Stimulated activated CD8-positive, alpha-beta memory T cell treated with anti-CD3 and anti-CD28 coated beads, Interleukin-7, amount 100 ng/mL, for 4 hours (primary cell): ENCODE measurements at regions not wholly inside any gene's neighbourhood (a gene's known extent, or its start where the extent isn't known, plus 50 kb on each side); places are given as distances from the start of the nearest gene placed in this dataset.

Source experiments
- DNase-seq, 2 donors: peaks; one replicate each; pipeline ENCODE4 v3.0.0-alpha.2; 2020; ENCODE audit warnings: low read depth in 2 of 2

DNA sequence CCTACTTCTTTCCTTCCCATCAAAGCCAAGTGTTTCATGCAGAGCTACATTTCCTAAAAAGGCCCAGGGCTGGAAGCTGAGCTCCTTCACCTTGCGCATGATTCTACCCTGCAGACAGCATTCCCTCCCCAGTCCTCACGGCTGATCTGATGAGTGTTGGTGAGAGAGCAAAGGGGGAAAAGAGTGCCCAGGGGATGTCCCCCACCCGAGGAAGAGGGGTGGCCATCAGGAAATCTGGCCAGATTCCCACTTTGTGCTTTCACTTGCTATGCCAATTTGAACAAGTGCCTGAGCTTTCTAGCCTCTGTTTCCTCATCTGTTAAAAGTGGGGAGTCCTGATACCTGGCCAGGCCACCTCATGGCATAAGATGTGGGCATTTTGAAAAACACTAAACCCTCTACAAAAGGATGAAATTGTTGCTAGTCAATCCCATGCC is 231.0 kb upstream of the TLE3 start:
- DNase-seq: no peak

DNA sequence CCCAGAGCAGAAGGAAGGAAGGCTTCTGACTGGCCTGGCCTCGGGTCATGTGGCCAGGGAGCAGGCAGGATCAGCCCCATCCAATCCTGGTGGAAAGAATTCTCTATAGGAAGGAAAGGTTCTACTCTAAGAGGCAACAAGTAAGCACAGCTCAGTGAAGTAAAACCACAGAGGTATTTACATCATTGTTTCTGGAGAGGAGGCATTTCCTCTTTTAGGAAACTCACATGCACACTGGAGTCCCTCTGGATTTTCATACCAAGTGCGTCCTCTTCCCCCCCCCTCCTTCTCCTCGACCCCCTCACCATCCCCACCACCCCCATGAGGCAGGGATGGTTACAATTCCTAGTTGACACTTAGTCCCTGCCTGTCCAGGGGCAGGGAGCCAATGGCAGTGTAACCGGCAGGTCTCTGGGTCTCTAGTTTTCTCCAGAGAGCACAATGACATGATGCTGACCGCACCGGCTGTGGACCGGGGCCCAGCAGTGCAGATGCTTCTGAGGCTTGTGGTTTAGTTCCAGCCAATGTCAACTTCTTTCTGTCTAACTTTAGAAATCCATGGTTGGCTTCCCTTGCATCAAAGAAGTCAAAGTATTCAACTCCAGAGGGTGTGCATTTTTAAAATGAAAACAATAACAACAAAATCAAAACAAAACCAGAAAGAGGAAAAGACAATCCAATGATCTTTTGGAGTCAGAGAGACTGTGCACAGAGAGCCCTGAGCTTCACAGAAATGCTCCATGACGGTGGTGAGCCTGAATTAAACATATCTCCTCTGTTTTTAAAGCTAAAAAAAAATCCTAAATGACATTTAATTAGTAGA is 230.3 kb upstream of the TLE3 start:
- no peak for DNase-seq

DNA sequence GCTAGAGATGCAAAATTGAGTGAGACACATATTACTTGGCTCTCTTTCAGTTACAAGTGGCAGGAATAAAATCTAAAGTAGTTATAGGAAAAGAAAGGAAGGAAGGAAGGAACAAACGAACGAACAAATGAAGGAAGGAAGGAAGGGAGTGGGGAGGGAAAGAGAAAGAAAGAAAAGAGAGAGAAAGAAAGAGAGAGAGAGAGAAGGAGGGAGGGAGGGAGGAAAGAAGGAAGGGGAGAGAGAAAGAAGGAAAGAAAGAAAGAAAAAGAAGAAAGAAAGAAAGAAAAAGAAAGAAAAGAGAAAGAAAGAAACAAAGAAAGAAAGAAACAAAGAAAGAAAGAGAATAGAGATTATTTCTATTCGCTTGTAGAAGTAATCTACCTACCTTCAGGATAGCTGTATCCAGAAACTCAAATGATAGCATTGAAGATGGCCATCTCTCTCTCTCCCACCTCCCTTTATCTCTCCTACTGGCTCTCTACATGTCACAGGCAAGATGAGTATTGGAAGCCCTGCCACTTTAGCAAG is 229.7 kb upstream of the TLE3 start:
- no peak for DNase-seq

DNA sequence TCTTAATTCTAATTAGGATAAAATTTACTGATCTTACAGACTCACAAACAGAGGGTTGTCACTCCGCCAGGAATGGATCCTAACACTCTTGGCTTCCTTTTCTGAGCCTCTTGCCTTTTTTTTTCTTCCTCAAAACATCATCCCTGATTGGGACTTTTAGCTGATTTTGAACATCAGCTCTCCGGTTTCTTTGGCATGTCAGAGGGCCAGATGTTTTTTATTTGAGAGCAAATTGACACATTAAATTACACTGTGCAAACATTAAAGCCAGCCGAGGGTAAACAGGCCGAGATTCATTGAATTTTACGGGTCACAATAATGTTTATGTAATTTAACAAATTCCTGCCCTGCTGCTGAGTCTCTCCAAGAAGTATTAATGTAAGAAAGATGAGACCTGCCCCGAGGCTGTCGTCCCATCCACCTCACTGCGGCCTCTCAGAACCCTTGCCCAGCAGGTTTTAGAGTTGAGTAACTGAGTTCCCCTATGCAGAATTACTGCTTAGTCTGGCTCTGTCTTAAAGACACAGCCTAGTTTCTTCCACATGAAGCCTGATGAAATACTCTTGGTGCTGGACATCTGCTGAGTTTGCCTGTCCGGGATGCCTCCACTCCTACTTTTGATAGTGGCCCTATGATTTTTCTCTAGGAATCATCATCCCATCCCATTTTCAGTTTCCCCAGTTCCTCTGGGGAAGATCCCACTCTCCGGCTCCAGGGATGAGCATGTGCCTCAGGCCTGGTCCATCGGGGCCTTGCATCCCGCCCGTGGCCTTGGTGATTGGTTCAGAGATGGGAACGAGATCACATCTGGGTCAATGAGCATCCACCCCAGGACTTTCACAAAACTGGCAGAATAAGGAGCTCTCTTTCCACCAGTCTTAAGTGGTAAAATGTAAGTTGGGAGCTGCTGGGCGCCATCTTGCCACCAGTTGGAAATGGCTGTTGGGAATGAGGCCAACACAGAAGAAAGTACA is 226.6 kb upstream of the TLE3 start:
- DNase-seq: no peak

DNA sequence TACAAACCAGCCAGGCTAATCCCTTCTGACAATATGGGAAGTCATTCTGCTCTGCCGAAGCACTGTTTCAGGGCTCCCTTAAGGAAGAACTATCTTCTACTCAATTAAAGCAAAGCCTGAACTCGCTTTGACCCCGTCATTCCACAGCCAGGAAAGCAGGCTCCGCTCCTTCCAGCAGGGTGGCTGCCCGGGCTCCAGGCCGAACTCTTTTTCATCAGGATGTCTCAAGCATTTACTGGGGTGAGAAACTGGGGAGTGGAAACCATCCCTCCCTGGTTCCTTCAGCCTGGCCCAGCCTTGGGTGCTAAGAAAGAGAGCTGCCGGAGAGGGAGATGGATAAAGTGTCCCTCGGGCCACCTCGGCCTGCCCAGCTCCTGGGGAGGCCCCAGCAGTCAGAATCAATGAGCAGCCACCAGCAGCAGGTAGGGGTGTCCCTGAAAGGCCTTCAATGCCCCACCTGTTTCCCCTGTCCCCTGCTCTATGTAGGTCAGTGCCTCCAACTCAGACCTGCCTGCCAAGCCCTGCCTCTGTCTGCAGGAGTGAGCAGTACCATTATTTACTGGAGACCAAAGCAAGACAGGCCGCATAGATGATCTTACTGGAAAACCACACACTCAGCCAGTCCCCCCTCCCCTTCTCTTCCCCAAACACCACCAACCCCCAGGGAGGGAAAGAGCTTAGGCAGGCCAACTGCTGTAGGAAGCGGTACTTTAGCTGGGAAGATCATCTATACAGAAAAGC is 225.6 kb upstream of the TLE3 start:
- DNase-seq: no peak

DNA sequence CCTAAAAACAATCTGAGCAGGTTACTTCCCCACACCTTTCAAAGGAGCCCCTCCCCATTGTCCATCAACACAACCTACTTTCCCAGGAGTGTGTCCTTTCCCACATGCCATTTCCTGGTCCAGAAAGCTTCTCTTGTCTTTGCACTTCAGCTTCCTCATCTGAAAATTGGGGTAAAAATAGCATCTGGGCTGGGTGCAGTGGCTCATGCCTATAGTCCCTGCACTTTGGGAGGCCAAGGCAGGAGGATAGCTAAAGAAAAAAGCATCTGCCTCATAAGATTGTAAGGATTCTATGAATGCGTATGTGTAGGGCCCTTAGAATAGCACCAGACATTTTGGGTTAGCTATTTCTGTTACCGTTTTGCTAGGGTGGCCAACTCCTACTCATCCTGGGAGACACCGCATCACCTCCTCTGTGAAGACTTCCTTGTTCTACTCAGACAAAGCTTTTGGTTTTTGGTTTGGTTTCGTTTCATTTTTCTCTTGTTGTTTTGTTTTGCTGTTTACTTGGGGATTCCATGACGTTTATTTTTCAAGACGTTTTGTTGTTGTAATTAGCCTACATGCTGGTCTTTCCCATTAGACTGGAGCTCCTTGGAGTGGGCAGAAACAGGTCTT is 224.4 kb upstream of the TLE3 start:
- DNase-seq: no peak

DNA sequence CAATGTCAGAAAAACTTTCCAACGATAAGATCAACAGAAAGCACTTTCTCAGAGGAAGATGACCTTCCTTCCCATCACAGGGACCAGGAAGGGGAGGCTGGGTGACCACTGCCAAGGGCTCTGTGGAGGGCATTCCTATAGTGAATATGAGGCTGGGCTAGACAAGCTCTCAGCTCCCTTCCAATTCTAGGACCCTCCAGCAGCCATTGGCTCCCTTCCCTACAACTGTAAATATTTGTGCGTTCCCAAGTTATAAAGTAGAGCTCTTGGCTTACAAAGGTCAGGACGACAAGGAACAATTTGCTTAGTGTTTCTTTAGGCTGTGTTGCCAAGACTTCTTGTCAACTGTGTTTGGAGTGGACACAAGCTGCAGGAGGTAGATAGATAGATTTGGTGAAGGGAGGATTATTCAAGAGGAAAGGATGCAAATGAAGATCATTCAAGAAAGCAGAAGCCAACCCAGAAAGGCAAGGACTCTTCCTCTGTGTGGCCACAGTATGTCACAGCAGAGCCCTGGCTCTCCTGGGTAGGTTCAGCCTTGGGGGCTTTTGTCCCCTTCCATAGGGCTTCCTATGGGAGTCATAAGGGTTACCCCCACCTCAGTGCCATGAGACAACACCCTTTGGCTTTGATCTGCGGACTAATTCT is 223.6 kb upstream of the TLE3 start:
- DNase-seq: no peak

DNA sequence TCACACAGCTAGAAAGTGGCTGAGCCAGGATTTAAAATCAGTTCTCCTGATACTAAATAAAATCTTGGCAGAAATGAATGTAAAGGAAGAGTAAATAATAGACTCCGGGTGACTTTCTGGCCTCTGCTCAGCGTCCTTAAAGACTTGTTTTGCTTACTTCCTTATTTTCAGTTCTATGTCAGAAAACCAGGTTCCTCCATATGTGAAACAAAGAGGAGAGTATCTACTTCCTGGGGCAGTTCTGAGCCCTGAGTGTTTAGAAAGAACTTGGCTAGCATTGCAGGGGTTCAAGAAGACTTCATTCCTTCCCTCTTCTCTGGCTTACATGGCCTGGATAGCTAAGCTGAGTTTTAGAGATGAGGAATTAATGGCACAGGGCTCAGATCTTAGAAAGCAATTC is 222.8 kb upstream of the TLE3 start:
- DNase-seq: no peak

DNA sequence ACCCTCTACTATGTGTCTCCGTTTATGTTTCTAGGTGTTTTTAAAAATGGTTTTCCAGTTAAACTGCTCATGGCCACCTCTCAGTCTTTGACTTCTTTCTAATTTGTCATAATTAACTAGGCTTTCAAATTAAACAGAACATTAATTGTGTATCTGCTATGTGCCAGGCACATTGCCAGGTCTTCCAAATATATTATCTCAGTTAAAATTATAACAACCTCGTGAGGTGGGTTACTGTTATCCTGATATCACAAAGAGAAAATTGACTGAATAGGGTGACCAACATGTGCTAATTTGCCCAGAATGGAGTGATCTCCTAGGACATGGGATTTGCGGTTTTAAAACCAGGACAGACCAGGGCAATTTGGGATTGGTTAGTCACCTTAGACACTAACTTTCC is 222.4 kb upstream of the TLE3 start:
- DNase-seq: no peak

DNA sequence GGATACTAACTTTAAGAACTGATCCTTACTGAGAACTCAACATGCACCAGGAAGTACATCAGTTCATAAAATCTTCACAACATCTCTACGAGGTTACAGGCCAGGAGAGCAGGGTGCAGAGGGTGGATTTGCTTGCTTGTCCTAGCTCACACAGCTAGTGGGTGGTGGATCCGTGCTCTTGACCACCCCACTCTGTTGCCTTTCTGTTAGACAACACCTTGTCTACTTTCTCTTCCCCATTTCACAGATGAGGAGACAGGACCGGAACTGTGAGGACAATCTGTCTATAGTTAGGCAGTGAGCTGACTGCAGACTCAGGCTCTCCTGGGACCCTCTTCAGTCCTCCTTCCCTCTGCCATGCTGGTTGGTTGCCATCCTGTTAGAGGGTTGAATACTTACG is 221.7 kb upstream of the TLE3 start:
- no peak for DNase-seq

DNA sequence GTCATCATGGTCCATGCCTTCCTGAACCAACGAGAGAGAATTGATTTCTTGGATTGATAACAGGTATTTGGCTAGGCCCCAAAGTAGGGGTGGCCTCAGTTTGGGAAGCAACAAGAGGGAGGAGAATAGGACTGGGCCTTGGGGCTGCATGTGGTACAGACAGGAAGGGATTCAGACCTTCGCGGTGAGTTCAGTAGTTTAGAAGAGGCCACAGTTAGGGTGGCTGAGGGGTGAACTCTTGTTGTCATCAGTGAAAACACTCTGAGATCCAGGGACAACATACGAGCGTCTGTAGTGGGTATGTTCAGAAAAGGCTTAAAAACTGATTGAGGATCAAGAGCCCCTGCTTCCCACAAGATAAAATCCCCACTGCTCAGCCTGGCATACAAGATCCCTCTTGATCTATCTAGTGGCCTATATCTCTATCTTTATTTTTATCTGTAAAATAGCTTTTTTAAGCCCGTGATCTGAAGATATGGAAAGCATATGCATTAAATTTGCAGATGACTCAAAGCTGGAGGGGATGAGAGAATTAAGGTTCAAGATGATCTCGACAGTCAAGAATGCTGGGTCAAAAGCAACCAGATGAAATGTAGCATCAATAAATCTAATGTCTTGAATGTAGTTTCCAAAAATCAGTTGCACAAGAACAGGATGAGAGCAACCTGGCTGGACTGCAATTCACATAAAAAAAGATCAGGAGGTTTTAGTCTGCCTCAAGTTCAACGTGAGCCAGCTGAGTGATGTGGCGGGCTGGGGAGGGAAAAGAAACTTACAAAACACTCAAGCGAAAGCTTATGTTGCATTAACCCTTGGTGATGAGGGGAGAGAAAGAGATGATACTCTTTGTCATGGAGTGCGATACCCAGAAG is 221.1 kb upstream of the TLE3 start:
- DNase-seq: no peak

DNA sequence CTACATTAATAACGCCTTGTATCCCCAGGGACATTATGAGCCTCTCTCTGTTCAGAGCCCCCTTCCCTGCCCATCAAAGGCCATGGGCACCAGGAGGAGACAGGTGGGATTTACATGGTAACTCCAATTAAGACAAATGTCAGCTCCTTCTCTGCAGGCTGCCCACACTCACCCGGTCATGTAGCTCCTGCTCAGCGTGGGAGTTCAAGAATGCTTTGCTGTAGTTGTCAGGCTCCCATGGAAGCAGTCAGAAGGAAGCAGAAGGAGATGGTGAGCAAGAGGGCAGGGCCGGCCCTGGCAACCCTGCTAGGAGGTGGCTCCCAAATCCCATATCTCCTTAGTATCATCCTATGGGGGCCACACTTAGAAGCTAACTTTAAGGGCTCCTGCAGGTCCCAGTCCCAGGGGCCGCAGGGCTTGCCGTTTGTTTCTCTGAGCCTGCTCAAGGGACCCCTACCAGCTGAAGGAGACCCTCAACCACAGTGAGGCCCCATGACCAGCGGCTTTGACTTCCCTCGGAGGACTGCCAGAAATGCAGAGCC is 218.4 kb upstream of the TLE3 start:
- DNase-seq: no peak

DNA sequence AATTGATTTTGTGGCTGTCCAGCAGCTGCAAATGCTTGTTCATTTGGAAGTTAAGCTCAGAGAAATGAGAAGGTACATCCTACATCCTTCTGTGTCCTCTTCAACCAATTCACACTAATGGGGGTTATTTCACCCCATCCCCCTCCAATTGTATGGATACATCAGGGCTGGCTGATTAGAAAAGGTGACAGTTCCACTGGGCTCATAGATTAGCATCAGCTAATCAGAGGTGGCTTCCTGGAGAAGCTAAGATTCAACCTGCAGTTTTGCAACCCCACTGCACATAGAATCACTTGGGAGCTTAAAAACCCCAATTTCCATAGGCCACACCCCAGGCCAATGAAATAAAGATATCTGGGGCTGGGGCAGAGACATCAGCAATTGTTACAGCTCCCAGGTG is 217.7 kb upstream of the TLE3 start:
- no peak for DNase-seq

DNA sequence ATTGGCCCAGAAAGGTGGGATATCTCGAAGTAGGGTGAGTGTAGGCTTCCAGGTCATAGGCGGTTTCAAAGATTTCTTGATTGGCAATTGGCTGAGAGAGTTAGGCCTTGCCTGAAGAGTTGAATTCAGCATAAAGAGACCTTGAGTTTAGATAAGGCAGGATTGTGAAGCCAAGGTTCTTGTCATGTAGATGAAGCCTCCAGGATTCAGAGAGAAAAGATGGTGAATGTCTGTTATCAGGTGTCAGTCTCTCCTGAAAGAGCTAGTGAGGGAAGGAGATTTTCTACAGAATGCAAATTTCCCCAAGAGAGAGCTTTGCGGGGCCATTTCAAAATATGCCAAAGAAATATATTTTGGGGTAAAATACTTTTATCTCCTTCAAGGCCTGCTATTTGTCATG is 217.0 kb upstream of the TLE3 start:
- DNase-seq: no peak

DNA sequence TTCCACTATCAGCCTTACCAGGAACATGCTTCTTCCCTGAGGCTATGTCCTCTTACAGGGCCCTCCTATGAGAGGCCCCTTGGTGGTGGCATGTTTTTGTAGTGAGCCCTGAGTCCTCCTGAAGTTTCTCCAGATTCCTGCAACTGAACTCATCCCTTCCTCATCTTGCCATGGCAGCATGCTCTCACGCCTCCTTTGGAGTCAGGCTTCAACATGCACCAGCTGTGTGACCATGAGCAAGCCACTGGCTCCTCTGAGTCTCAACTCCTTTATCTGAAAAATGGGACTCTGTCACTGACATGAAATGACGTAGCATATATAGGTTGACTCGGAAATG is 216.3 kb upstream of the TLE3 start:
- no peak for DNase-seq

DNA sequence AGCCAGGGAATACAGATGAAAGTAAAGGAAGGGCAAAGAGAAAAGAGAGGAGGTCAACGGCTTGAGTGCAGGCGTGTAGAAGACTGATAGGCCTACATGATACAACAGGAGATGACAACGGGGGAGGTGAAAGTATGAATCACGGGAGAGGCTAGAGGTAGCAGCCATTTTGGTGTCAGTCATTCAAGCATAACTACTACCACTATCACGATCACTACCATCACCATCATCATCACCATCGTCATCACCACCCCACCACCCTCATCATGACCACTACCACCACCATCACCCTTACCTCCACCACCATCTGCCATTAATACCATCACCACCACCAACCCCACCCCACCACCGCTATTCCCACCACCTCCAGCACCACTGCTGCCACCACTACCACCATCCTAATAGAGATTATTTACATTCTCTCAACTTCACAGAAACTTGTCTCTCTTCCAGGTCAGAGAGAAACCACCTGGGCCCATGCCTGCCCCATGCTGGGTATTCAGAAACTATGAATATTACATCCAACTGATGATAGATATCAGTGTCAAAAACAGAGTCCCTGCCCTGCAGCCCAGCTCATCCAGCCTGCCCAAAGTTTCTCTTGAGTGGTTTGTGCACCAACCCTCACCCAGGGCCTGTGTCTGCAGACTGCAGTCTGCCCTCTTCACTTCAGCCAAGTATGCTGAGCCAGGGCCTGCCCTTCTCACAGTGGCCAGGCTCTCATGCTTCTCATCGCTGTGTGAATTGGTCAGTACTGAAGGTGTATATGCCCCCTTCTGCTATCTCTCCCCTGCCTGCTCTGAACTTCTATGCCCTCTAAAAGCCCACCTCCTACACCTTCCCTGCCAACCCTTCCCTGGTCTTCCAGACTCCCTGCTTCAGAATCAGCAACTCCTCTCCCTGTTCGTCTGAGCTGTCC is 215.6 kb upstream of the TLE3 start:
- DNase-seq: no peak

DNA sequence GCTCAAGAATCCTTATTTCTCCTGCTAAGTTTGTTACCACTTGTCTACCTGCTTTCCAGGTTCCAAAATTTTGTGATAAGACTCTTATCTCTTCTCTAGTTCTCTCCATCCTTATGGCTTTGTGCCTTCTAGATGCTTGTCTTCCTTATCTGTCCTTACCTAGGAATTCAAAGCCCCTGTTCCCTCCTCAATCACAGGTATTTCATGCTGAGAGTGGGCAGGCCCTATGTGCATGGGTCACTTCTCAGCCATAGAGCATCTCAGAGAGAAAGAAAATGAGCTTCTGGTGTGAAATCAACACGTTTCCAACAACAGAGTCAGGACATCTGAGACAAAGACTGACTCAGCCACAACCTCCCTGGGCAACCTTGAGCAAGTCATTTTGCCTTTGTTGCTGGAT is 214.1 kb upstream of the TLE3 start:
- no peak for DNase-seq

DNA sequence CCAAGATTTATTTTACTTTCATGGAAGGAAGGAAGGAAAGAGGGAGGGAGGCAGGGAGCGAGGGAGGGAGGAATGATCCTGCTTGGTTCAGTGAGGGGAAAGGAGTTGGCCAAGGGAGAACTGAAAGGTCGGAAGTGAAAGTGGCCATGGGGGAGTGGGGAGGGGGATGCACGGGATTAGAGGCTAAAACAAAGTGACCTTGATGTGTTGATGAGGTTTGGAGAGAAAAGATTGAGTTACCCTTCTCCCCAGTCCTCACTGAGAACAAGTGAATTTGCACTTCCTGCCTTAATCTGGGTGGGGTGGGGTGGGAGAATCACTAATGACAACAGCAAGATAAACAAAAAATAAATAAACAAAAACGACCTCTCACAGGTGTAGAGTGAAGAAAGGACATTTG is 212.0 kb upstream of the TLE3 start:
- DNase-seq: no peak
